T-helper 2 cell treated with Interferon-gamma antibody and Interleukin-4, amounts not matched to agents 5 μg/mL and 100 μg/mL, for 36 hours (primary cell): ENCODE measurements at regions not wholly inside any gene's neighbourhood (a gene's known extent, or its start where the extent isn't known, plus 50 kb on each side); places are given as distances from the start of the nearest gene placed in this dataset.

ENCODE experiments used
- DNase-seq: peaks from one replicate; pipeline ENCODE4 v3.0.0; 2021; ENCODE audit warnings: low spot score
- H3K27ac Mint-ChIP-seq: one replicate; pipeline ENCODE4 v1.8.0; 2021; ENCODE audit warnings: mild to moderate bottlenecking, mixed read lengths
- H3K27me3 Mint-ChIP-seq: one replicate; pipeline ENCODE4 v1.8.0; 2021; ENCODE audit warnings: low read depth, mixed read lengths
- H3K36me3 Mint-ChIP-seq: one replicate; pipeline ENCODE4 v1.8.0; 2021; ENCODE audit warnings: low read depth, mixed read lengths
- H3K4me1 Mint-ChIP-seq: one replicate; pipeline ENCODE4 v1.8.0; 2021; ENCODE audit warnings: low read depth, mixed read lengths
- H3K4me3 Mint-ChIP-seq: one replicate; pipeline ENCODE4 v1.8.0; 2022; ENCODE audit warnings: mild to moderate bottlenecking, moderate library complexity, mixed read lengths
- H3K9me3 Mint-ChIP-seq: one replicate; pipeline ENCODE4 v1.8.0; 2021; ENCODE audit warnings: mixed read lengths

GRCh38 chr17:5793157-5793556 lies 208.8 kb upstream of the NLRP1 start:
- no peak overlapping the region for H3K4me3 Mint-ChIP-seq
- peaks cover 27% of the 10 kb centered on the region for H3K27me3 Mint-ChIP-seq
- DNase-seq: no peak
- H3K36me3 Mint-ChIP-seq: no peaks in the 10 kb centered on the region
- H3K27ac Mint-ChIP-seq: no peak overlapping the region
- no peaks in the 10 kb centered on the region for H3K4me1 Mint-ChIP-seq
- H3K9me3 Mint-ChIP-seq: peaks cover 13% of the 10 kb centered on the region

- Mint-ChIP-seq H3K27ac (no peak overlapping the region), H3K4me3 (no peak overlapping the region), H3K4me1 (no peaks in the 10 kb centered on the region), H3K27me3 (peaks cover 29% of the 10 kb centered on the region), H3K36me3 (no peaks in the 10 kb centered on the region), H3K9me3 (peaks cover 13% of the 10 kb centered on the region)
- DNase-seq: no peak
Observed at GRCh38 chr17:5793899-5794298, 209.6 kb upstream of the NLRP1 start.

- Mint-ChIP-seq H3K4me1 (no peaks in the 10 kb centered on the region), H3K27ac (no peak overlapping the region), H3K27me3 (peaks cover 32% of the 10 kb centered on the region), H3K36me3 (no peaks in the 10 kb centered on the region), H3K4me3 (no peak overlapping the region), H3K9me3 (peaks cover 13% of the 10 kb centered on the region)
- DNase-seq: no peak
Observed at GRCh38 chr17:5794385-5794784, 210.1 kb upstream of the NLRP1 start.

GRCh38 chr17:5794881-5795506 lies 210.7 kb upstream of the NLRP1 start:
- peaks cover 31% of the 10 kb centered on the region for H3K27me3 Mint-ChIP-seq
- H3K4me3 Mint-ChIP-seq: no peak overlapping the region
- H3K9me3 Mint-ChIP-seq: peaks cover 13% of the 10 kb centered on the region
- H3K27ac Mint-ChIP-seq: no peak overlapping the region
- H3K4me1 Mint-ChIP-seq: no peaks in the 10 kb centered on the region
- H3K36me3 Mint-ChIP-seq: no peaks in the 10 kb centered on the region
- no peak for DNase-seq

- no peaks in the 10 kb centered on the region for H3K4me1 Mint-ChIP-seq
- H3K27me3 Mint-ChIP-seq: peaks cover 35% of the 10 kb centered on the region
- H3K36me3 Mint-ChIP-seq: no peaks in the 10 kb centered on the region
- no peak for DNase-seq
- H3K9me3 Mint-ChIP-seq: peaks cover 7% of the 10 kb centered on the region
- H3K27ac Mint-ChIP-seq: no peak overlapping the region
- H3K4me3 Mint-ChIP-seq: no peak overlapping the region
Observed at GRCh38 chr17:5797447-5798050, 213.2 kb upstream of the NLRP1 start.

GRCh38 chr17:5798094-5798493 lies 213.8 kb upstream of the NLRP1 start:
- H3K4me3 Mint-ChIP-seq: no peak overlapping the region
- H3K36me3 Mint-ChIP-seq: no peaks in the 10 kb centered on the region
- peaks cover 30% of the 10 kb centered on the region for H3K27me3 Mint-ChIP-seq
- peaks cover 1% of the 10 kb centered on the region for H3K9me3 Mint-ChIP-seq
- H3K4me1 Mint-ChIP-seq: no peaks in the 10 kb centered on the region
- no peak for DNase-seq
- H3K27ac Mint-ChIP-seq: no peak overlapping the region

GRCh38 chr17:5800131-5800530 lies 215.8 kb upstream of the NLRP1 start:
- peaks cover 30% of the 10 kb centered on the region for H3K27me3 Mint-ChIP-seq
- no peak overlapping the region for H3K27ac Mint-ChIP-seq
- H3K36me3 Mint-ChIP-seq: no peaks in the 10 kb centered on the region
- no peak overlapping the region for H3K4me3 Mint-ChIP-seq
- DNase-seq: no peak
- H3K4me1 Mint-ChIP-seq: no peaks in the 10 kb centered on the region
- H3K9me3 Mint-ChIP-seq: no peaks in the 10 kb centered on the region

GRCh38 chr17:5800646-5801045 lies 216.3 kb upstream of the NLRP1 start:
- Mint-ChIP-seq H3K9me3 (no peaks in the 10 kb centered on the region), H3K36me3 (no peaks in the 10 kb centered on the region), H3K4me1 (no peaks in the 10 kb centered on the region), H3K4me3 (no peak overlapping the region), H3K27ac (no peak overlapping the region), H3K27me3 (peaks cover 28% of the 10 kb centered on the region)
- DNase-seq: no peak

GRCh38 chr17:5804251-5804650 lies 219.9 kb upstream of the NLRP1 start:
- H3K4me1 Mint-ChIP-seq: no peaks in the 10 kb centered on the region
- DNase-seq: no peak
- H3K36me3 Mint-ChIP-seq: no peaks in the 10 kb centered on the region
- no peak overlapping the region for H3K4me3 Mint-ChIP-seq
- H3K27me3 Mint-ChIP-seq: peaks cover 14% of the 10 kb centered on the region
- peaks cover under 1% of the 10 kb centered on the region for H3K9me3 Mint-ChIP-seq
- H3K27ac Mint-ChIP-seq: no peak overlapping the region

- Mint-ChIP-seq H3K4me3 (no peak overlapping the region), H3K36me3 (no peaks in the 10 kb centered on the region), H3K27me3 (peaks cover 4% of the 10 kb centered on the region), H3K4me1 (no peaks in the 10 kb centered on the region), H3K27ac (no peak overlapping the region), H3K9me3 (peaks cover 18% of the 10 kb centered on the region)
- no peak for DNase-seq
Observed at GRCh38 chr17:5809056-5809455, 224.7 kb upstream of the NLRP1 start.

- no peaks in the 10 kb centered on the region for H3K4me1 Mint-ChIP-seq
Observed at GRCh38 chr17:5809580-5810188, 225.4 kb upstream of the NLRP1 start.

GRCh38 chr17:5812590-5812989 lies 228.3 kb upstream of the NLRP1 start:
- peaks cover 5% of the 10 kb centered on the region for H3K27me3 Mint-ChIP-seq
- H3K4me3 Mint-ChIP-seq: no peak overlapping the region

More at GRCh38 chr17:5809580-5810188, 225.4 kb upstream of the NLRP1 start:
- Mint-ChIP-seq H3K27me3 (peaks cover 4% of the 10 kb centered on the region), H3K4me3 (no peak overlapping the region), H3K9me3 (peaks cover 18% of the 10 kb centered on the region), H3K36me3 (no peaks in the 10 kb centered on the region), H3K27ac (no peak overlapping the region)
- DNase-seq: no peak

GRCh38 chr17:5813357-5813756 lies 229.0 kb upstream of the NLRP1 start:
- H3K27ac Mint-ChIP-seq: no peak overlapping the region
- DNase-seq: no peak

More at GRCh38 chr17:5812590-5812989, 228.3 kb upstream of the NLRP1 start:
- no peak for DNase-seq
- no peaks in the 10 kb centered on the region for H3K4me1 Mint-ChIP-seq
- H3K36me3 Mint-ChIP-seq: no peaks in the 10 kb centered on the region
- H3K27ac Mint-ChIP-seq: no peak overlapping the region
- H3K9me3 Mint-ChIP-seq: peaks cover 18% of the 10 kb centered on the region

GRCh38 chr17:5815396-5815795 lies 231.1 kb upstream of the NLRP1 start:
- Mint-ChIP-seq H3K27ac (no peak overlapping the region), H3K4me3 (no peak overlapping the region), H3K27me3 (peaks cover 12% of the 10 kb centered on the region), H3K4me1 (no peaks in the 10 kb centered on the region), H3K36me3 (no peaks in the 10 kb centered on the region), H3K9me3 (peaks cover 11% of the 10 kb centered on the region)
- no peak for DNase-seq

More at GRCh38 chr17:5813357-5813756, 229.0 kb upstream of the NLRP1 start:
- Mint-ChIP-seq H3K9me3 (peaks cover 18% of the 10 kb centered on the region), H3K4me1 (no peaks in the 10 kb centered on the region), H3K27me3 (peaks cover 8% of the 10 kb centered on the region), H3K4me3 (no peak overlapping the region), H3K36me3 (no peaks in the 10 kb centered on the region)
